H1 (cell line): ENCODE measurements at regions not wholly inside any gene's neighbourhood (a gene's known extent, or its start where the extent isn't known, plus 50 kb on each side); places are given as distances from the start of the nearest gene placed in this dataset.

Source experiments
- EP300 ChIP-seq, 2 experiments: IDR thresholded peaks; 1 replicate in 1 of 2; 2 replicates in 1 of 2; pipeline ENCODE4 v1.6.1; 2011 to 2012; ENCODE audit warnings: low read depth in 2 of 2, low read length in 2 of 2, mild to moderate bottlenecking in 2 of 2, borderline replicate concordance in 1 of 2, inconsistent platforms in 1 of 2, moderate library complexity in 1 of 2
- GABPA ChIP-seq: IDR thresholded peaks from 2 replicates; pipeline ENCODE4 v1.6.1; 2011; ENCODE audit warnings: mild to moderate bottlenecking, low read length, moderate library complexity, borderline replicate concordance; ENCODE audit not compliant: insufficient read depth
- HDAC6 ChIP-seq: IDR thresholded peaks from one replicate; pipeline ENCODE4 v1.7.1; 2012; ENCODE audit warnings: low read depth, mild to moderate bottlenecking, inconsistent platforms, low read length, moderate library complexity
- NRF1 ChIP-seq: IDR thresholded peaks from 2 replicates; pipeline ENCODE4 v1.6.1; 2011; ENCODE audit warnings: mild to moderate bottlenecking, low read depth, low read length, improper control_type of control experiment
- PHF8 ChIP-seq: fragments of 200-600 bp; sonication (generic); conservative IDR thresholded peaks from 2 replicates; pipeline ENCODE4 v1.7.1; 2012; ENCODE audit warnings: low read depth, mild to moderate bottlenecking, inconsistent platforms, low read length, moderate library complexity
- RFX5 ChIP-seq: IDR thresholded peaks from 2 replicates; pipeline ENCODE4 v1.6.1; 2011; ENCODE audit warnings: low read depth, low read length, improper control_type of control experiment, borderline replicate concordance
- SIRT6 ChIP-seq: IDR thresholded peaks from one replicate; pipeline ENCODE4 v1.7.1; 2012; ENCODE audit warnings: low read length, inconsistent platforms
- SIX5 ChIP-seq: IDR thresholded peaks from 2 replicates; pipeline ENCODE4 v1.6.1; 2011; ENCODE audit warnings: mild to moderate bottlenecking, low read depth, low read length
- TCF12 ChIP-seq: IDR thresholded peaks from 2 replicates; pipeline ENCODE4 v1.6.1; 2011; ENCODE audit warnings: low read depth, mild to moderate bottlenecking, low read length

DNA sequence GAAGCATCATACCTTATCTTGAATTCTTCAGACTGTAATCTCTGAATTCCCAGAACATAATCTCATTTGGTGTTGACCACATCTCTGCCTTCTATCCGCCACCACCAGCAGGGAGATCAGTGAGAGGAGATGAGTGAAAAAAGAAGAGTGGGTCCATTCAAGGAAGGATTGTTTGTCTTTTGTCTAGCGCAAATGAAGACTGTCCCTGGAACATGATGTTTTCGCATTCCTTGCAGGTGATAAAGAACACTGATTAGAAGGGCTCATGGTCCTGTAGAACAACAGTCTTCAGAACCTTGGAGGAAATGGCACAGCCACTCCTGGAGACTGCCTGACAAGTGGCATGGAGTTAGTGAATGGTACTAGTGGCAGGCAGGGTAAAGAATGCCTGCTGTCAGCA, 869.6 kb downstream of the JRKL start (continued):
- TF ChIP-seq HDAC6 (no peak), PHF8 (no peak), SIRT6 (no peak), TCF12 (no peak), RFX5 (no peak), EP300 (IDR thresholded peaks at IDR 0.05; ENCODE audit: borderline replicate concordance in 1 of 2, low read depth in 2 of 2, low read length in 2 of 2) (no peak), GABPA (no peak), SIX5 (no peak), NRF1 (no peak)
